ENCODE measurements at regions not wholly inside any gene's neighbourhood (a gene's known extent, or its start where the extent isn't known, plus 50 kb on each side); places are given as distances from the start of the nearest gene placed in this dataset.

DNA sequence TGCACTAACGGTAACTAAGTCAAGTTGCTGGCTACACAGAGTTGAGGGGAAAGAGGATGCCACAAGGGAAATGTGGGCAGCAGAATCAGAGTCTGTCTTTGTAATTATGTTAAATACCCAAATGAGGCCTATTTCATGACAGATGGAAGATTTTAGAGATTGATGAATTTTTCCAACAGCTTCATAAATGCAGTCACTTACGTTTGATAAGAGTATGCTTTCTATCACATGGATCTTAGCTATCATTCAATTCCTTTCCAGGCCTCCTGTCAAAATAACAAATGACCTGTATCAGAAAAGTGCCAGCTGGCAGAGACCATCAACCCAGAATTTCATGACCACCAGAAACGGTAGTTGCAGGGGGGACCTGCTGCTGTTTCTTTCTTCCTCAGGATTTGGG, 148.4 kb upstream of the PLPP4 start:
- TF ChIP-seq, protein P1, sequence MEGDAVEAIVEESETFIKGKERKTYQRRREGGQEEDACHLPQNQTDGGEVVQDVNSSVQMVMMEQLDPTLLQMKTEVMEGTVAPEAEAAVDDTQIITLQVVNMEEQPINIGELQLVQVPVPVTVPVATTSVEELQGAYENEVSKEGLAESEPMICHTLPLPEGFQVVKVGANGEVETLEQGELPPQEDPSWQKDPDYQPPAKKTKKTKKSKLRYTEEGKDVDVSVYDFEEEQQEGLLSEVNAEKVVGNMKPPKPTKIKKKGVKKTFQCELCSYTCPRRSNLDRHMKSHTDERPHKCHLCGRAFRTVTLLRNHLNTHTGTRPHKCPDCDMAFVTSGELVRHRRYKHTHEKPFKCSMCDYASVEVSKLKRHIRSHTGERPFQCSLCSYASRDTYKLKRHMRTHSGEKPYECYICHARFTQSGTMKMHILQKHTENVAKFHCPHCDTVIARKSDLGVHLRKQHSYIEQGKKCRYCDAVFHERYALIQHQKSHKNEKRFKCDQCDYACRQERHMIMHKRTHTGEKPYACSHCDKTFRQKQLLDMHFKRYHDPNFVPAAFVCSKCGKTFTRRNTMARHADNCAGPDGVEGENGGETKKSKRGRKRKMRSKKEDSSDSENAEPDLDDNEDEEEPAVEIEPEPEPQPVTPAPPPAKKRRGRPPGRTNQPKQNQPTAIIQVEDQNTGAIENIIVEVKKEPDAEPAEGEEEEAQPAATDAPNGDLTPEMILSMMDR (IDR thresholded peaks at IDR 0.05; ENCODE audit: insufficient read depth, low read length), result no peak
- TF ChIP-seq, protein P2, sequence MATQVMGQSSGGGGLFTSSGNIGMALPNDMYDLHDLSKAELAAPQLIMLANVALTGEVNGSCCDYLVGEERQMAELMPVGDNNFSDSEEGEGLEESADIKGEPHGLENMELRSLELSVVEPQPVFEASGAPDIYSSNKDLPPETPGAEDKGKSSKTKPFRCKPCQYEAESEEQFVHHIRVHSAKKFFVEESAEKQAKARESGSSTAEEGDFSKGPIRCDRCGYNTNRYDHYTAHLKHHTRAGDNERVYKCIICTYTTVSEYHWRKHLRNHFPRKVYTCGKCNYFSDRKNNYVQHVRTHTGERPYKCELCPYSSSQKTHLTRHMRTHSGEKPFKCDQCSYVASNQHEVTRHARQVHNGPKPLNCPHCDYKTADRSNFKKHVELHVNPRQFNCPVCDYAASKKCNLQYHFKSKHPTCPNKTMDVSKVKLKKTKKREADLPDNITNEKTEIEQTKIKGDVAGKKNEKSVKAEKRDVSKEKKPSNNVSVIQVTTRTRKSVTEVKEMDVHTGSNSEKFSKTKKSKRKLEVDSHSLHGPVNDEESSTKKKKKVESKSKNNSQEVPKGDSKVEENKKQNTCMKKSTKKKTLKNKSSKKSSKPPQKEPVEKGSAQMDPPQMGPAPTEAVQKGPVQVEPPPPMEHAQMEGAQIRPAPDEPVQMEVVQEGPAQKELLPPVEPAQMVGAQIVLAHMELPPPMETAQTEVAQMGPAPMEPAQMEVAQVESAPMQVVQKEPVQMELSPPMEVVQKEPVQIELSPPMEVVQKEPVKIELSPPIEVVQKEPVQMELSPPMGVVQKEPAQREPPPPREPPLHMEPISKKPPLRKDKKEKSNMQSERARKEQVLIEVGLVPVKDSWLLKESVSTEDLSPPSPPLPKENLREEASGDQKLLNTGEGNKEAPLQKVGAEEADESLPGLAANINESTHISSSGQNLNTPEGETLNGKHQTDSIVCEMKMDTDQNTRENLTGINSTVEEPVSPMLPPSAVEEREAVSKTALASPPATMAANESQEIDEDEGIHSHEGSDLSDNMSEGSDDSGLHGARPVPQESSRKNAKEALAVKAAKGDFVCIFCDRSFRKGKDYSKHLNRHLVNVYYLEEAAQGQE (IDR thresholded peaks at IDR 0.05; ENCODE audit: insufficient replicate concordance, low read depth), result no peak
- TF ChIP-seq GABPA (IDR thresholded peaks at IDR 0.05; ENCODE audit: low read depth) (no peak), POLR2AphosphoS5 (IDR thresholded peaks at IDR 0.05; ENCODE audit: low read depth) (no peak), SPI1 (IDR thresholded peaks at IDR 0.05; ENCODE audit: borderline replicate concordance, low read depth) (no peak)
- no peak for DNase-seq (ENCODE audit: low read depth in 1 of 2, low spot score in 1 of 2)
- Histone ChIP-seq H3K27me3 (ENCODE audit: insufficient read depth, poor library complexity, severe bottlenecking) (peaks cover 2% of the 10 kb centered on the region), H3K27ac (replicated peaks) (no peak overlapping the region), H3K4me3 (replicated peaks; ENCODE audit: insufficient read depth, low read length) (no peak overlapping the region)

DNA sequence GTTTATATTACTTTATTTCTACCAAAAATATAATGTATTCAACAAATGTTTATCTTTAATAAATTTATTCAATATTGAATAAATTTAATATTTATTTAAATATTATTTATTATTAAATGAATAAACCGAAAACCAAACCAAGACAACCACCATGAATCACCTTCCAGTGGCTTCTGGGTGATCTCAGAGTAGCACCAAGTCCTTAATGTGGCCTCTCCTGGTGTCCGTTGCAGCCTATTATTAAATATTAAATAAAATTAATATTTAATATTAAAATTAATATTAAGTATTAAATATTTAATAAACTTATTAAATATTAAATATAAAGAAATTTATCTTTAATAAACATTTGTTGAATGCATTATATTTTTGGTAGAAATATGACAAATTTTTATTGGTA, 143.3 kb upstream of the PLPP4 start:
- Histone ChIP-seq H3K27ac (replicated peaks) (no peak overlapping the region), H3K4me3 (replicated peaks; ENCODE audit: insufficient read depth, low read length) (no peak overlapping the region), H3K27me3 (ENCODE audit: insufficient read depth, poor library complexity, severe bottlenecking) (peaks cover 2% of the 10 kb centered on the region)
- no peak for TF ChIP-seq POLR2AphosphoS5 (IDR thresholded peaks at IDR 0.05; ENCODE audit: low read depth)
- TF ChIP-seq, protein P2 (IDR thresholded peaks at IDR 0.05; ENCODE audit: insufficient replicate concordance, low read depth), result no peak
- TF ChIP-seq GABPA (IDR thresholded peaks at IDR 0.05; ENCODE audit: low read depth), result no peak
- TF ChIP-seq SPI1 (IDR thresholded peaks at IDR 0.05; ENCODE audit: borderline replicate concordance, low read depth), result no peak
- TF ChIP-seq, protein P1 (IDR thresholded peaks at IDR 0.05; ENCODE audit: insufficient read depth, low read length), result no peak
- no peak for DNase-seq (ENCODE audit: low read depth in 1 of 2, low spot score in 1 of 2)

DNA sequence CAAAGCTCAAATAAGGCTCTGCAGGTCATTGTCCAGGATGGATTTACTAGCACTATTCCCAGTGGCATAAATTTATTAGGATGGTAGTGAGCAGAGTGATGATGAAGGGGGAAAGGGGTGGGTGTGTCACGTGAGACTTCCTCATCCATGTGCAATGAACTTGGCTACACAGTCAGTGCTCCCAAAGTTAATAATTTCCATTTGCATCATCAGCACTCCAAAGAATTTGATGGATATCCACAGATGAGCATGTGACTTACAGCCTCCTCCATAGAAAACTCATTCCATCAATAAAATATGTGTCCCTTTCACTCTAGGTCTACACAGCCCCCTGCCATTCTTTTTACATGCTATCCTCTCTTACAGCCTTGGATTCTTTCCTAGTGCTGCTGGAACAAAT, 142.6 kb upstream of the PLPP4 start:
- Histone ChIP-seq H3K4me3 (replicated peaks; ENCODE audit: insufficient read depth, low read length) (no peak overlapping the region), H3K27me3 (ENCODE audit: insufficient read depth, poor library complexity, severe bottlenecking) (no peaks in the 10 kb centered on the region), H3K27ac (replicated peaks) (no peak overlapping the region)
- TF ChIP-seq, protein P1 (IDR thresholded peaks at IDR 0.05; ENCODE audit: insufficient read depth, low read length), result no peak
- no peak for TF ChIP-seq GABPA (IDR thresholded peaks at IDR 0.05; ENCODE audit: low read depth)
- TF ChIP-seq, protein P2 (IDR thresholded peaks at IDR 0.05; ENCODE audit: insufficient replicate concordance, low read depth), result no peak
- no peak for DNase-seq (ENCODE audit: low read depth in 1 of 2, low spot score in 1 of 2)

All from HL-60 (cell line).